Stimulated activated naive CD8-positive, alpha-beta T cell treated with anti-CD3 and anti-CD28 coated beads, Interleukin-15, Interleukin-2, amounts not matched to agents 100 ng/mL and 50 ng/mL, for 24 hours (primary cell): ENCODE measurements at regions not wholly inside any gene's neighbourhood (a gene's known extent, or its start where the extent isn't known, plus 50 kb on each side); places are given as distances from the start of the nearest gene placed in this dataset.
"Not testable (repeated sequence)": the region's sequence is repeated elsewhere in the genome, so short reads cannot be mapped to it uniquely, and the experiment has no call there.

Experiments used
- H3K27ac Mint-ChIP-seq: one replicate; pipeline ENCODE4 v1.8.0; 2021; ENCODE audit warnings: mild to moderate bottlenecking, mixed read lengths
- H3K27me3 Mint-ChIP-seq: one replicate; pipeline ENCODE4 v1.8.0; 2021; ENCODE audit warnings: mixed read lengths
- H3K36me3 Mint-ChIP-seq: one replicate; pipeline ENCODE4 v1.8.0; 2021; ENCODE audit warnings: low read depth, mixed read lengths
- H3K4me1 Mint-ChIP-seq: one replicate; pipeline ENCODE4 v1.8.0; 2021; ENCODE audit warnings: low read depth, mixed read lengths
- H3K4me3 Mint-ChIP-seq: one replicate; pipeline ENCODE4 v1.8.0; 2021; ENCODE audit warnings: mild to moderate bottlenecking, mixed read lengths
- H3K9me3 Mint-ChIP-seq: one replicate; pipeline ENCODE4 v1.8.0; 2021; ENCODE audit warnings: mixed read lengths

- H3K4me3 Mint-ChIP-seq: no peak overlapping the region
- peaks cover 7% of the 10 kb centered on the region for H3K36me3 Mint-ChIP-seq
- H3K4me1 Mint-ChIP-seq: peaks cover 16% of the 10 kb centered on the region
- H3K27ac Mint-ChIP-seq: no peak overlapping the region
- H3K27me3 Mint-ChIP-seq: no peaks in the 10 kb centered on the region
- no peaks in the 10 kb centered on the region for H3K9me3 Mint-ChIP-seq
These were observed 188.4 kb upstream of the PWP1 start for GRCh38 chr12:107497231-107497630.

GRCh38 chr12:107500307-107500706 is 185.3 kb upstream of the PWP1 start:
- H3K36me3 Mint-ChIP-seq: peaks cover 7% of the 10 kb centered on the region
- H3K4me3 Mint-ChIP-seq: no peak overlapping the region
- H3K9me3 Mint-ChIP-seq: peaks cover 3% of the 10 kb centered on the region
- H3K4me1 Mint-ChIP-seq: peaks cover 10% of the 10 kb centered on the region
- H3K27me3 Mint-ChIP-seq: no peaks in the 10 kb centered on the region
- no peak overlapping the region for H3K27ac Mint-ChIP-seq

DNA sequence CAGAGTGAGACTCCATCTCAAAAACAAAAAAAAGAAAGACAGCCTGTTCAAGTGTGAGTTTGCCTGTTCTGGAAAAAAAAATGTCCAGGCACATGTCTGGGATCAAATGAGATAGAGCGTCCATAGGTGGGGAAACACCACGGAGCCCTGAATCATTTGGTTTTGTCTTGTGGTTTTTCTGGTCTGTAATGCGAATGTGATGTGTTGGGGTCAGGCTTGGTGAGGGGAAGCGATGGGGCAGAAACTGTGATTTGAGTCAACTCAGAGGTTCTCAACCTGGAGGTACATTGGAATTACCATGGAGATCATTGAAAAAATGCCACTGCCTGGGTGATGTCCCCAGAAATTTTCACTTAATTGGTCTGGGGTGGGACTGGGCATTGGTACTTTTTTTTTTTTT is 183.9 kb upstream of the PWP1 start:
- Mint-ChIP-seq H3K27me3 (no peaks in the 10 kb centered on the region), H3K36me3 (peaks cover 7% of the 10 kb centered on the region), H3K4me1 (peaks cover 10% of the 10 kb centered on the region), H3K9me3 (peaks cover 8% of the 10 kb centered on the region), H3K4me3 (no peak overlapping the region), H3K27ac (no peak overlapping the region)

- no peak overlapping the region for H3K4me3 Mint-ChIP-seq
- H3K27ac Mint-ChIP-seq: no peak overlapping the region
- no peaks in the 10 kb centered on the region for H3K36me3 Mint-ChIP-seq
- peaks cover 10% of the 10 kb centered on the region for H3K4me1 Mint-ChIP-seq
- H3K9me3 Mint-ChIP-seq: peaks cover 8% of the 10 kb centered on the region
- H3K27me3 Mint-ChIP-seq: no peaks in the 10 kb centered on the region
These were observed 182.3 kb upstream of the PWP1 start for GRCh38 chr12:107503129-107503855.

- Mint-ChIP-seq H3K27ac (no peak overlapping the region), H3K4me1 (peaks cover 10% of the 10 kb centered on the region), H3K4me3 (no peak overlapping the region), H3K27me3 (no peaks in the 10 kb centered on the region), H3K9me3 (peaks cover 8% of the 10 kb centered on the region), H3K36me3 (no peaks in the 10 kb centered on the region)
These were observed 181.4 kb upstream of the PWP1 start for GRCh38 chr12:107503887-107504885.

GRCh38 chr12:107509421-107509820 is 176.2 kb upstream of the PWP1 start:
- H3K36me3 Mint-ChIP-seq: no peaks in the 10 kb centered on the region
- no peak overlapping the region for H3K4me3 Mint-ChIP-seq
- H3K4me1 Mint-ChIP-seq: peaks cover 4% of the 10 kb centered on the region
- no peaks in the 10 kb centered on the region for H3K27me3 Mint-ChIP-seq
- H3K9me3 Mint-ChIP-seq: peaks cover 8% of the 10 kb centered on the region
- H3K27ac Mint-ChIP-seq: no peak overlapping the region

- H3K4me1 Mint-ChIP-seq: peaks cover 6% of the 10 kb centered on the region
- H3K27ac Mint-ChIP-seq: no peak overlapping the region
- H3K36me3 Mint-ChIP-seq: no peaks in the 10 kb centered on the region
- H3K9me3 Mint-ChIP-seq: peaks cover 6% of the 10 kb centered on the region
- no peaks in the 10 kb centered on the region for H3K27me3 Mint-ChIP-seq
- H3K4me3 Mint-ChIP-seq: no peak overlapping the region
These were observed 175.4 kb upstream of the PWP1 start for GRCh38 chr12:107510211-107510610.

DNA sequence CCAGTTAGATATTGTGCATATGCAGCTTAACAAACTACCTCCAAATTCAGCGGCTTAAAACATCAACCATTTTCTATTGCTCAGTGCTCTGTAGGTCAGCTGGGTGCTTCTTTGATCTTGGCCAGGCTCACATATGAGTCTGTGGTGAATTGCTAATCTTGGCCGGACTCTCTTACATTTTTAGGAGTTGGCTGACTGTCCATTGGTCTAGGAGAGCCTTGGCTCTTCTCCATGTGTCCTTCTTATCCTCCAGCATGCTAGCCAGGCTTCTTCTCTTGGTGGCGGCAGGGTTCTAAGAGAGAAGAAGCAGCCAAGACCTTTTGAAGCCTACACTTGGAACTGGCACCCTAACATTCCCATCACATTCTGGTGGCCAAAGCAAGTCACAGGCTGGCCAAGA is 174.3 kb upstream of the PWP1 start:
- Mint-ChIP-seq H3K9me3 (no peaks in the 10 kb centered on the region), H3K4me3 (no peak overlapping the region), H3K27ac (no peak overlapping the region), H3K36me3 (no peaks in the 10 kb centered on the region), H3K27me3 (no peaks in the 10 kb centered on the region), H3K4me1 (peaks cover 13% of the 10 kb centered on the region)

DNA sequence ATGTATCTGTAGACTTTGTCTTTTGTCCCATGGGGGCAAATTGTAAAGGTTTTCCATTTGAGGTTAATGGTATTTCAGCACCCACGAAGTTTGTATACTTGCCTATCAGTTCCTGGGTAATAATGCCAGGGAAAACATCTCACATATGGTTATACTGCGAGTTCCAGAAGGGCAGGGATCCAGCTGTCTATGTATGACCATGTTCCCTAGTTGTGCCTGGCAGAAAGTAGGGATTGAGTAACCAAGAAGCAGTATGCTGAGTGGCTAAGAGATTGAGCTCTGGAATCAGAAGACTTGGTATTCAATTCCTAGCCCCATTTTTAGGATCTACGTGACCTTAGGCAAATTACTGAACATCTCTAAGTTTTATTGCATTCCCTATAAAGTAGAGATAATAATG is 173.2 kb upstream of the PWP1 start:
- no peaks in the 10 kb centered on the region for H3K36me3 Mint-ChIP-seq
- H3K9me3 Mint-ChIP-seq: no peaks in the 10 kb centered on the region
- no peak overlapping the region for H3K27ac Mint-ChIP-seq
- no peak overlapping the region for H3K4me3 Mint-ChIP-seq
- H3K27me3 Mint-ChIP-seq: no peaks in the 10 kb centered on the region
- peaks cover 13% of the 10 kb centered on the region for H3K4me1 Mint-ChIP-seq

- peaks cover 13% of the 10 kb centered on the region for H3K4me1 Mint-ChIP-seq
- H3K27ac Mint-ChIP-seq: no peak overlapping the region
These were observed 172.4 kb upstream of the PWP1 start for GRCh38 chr12:107513184-107513583.

DNA sequence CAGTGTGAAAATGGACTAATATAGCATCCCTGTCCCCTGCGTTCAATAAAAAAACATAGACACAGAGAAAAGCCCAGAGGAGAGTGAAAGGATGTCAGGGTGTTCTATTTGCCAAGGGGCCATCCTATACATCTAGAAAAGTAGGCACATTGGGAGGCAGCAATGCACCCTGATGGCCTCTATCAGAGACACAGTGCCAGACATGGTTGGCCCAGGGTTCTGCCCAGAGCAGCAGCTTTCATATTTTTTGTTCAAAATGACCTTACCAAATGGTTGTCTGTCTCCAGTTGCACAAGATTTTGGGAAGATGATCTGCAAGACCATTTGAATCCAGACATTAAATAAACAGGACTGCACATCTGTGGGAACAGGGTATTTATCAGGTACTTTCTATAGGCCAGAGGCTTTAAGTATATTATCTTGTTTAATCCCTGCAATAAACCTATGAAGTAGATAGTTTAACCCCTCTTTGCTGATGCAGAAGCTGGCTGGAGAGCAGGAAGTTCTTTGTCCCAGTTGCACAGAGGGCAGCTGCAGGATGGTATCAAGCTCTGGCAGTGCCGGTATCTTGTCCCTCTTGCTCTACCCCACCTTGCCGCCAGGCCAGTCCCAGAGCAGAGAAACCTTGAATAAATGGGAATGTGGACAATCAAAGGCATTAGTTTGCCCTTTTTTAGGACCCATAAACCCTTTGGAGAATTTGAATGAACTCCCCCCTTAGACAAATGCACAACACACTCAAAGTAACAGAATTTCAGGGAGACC is 171.8 kb upstream of the PWP1 start:
- no peaks in the 10 kb centered on the region for H3K9me3 Mint-ChIP-seq
- H3K36me3 Mint-ChIP-seq: no peaks in the 10 kb centered on the region
- no peak overlapping the region for H3K27ac Mint-ChIP-seq
- H3K4me1 Mint-ChIP-seq: peaks cover 13% of the 10 kb centered on the region
- no peak overlapping the region for H3K4me3 Mint-ChIP-seq
- no peaks in the 10 kb centered on the region for H3K27me3 Mint-ChIP-seq

More at GRCh38 chr12:107513184-107513583, 172.4 kb upstream of the PWP1 start:
- Mint-ChIP-seq H3K36me3 (no peaks in the 10 kb centered on the region), H3K9me3 (no peaks in the 10 kb centered on the region), H3K4me3 (no peak overlapping the region), H3K27me3 (no peaks in the 10 kb centered on the region)

- H3K9me3 Mint-ChIP-seq: peaks cover 3% of the 10 kb centered on the region
- peaks cover 13% of the 10 kb centered on the region for H3K4me1 Mint-ChIP-seq
- H3K27me3 Mint-ChIP-seq: no peaks in the 10 kb centered on the region
- H3K36me3 Mint-ChIP-seq: peaks cover 6% of the 10 kb centered on the region
- no peak overlapping the region for H3K4me3 Mint-ChIP-seq
- H3K27ac Mint-ChIP-seq: peak overlapping the region; percentile 73
These were observed 170.6 kb upstream of the PWP1 start for GRCh38 chr12:107514887-107515445.

DNA sequence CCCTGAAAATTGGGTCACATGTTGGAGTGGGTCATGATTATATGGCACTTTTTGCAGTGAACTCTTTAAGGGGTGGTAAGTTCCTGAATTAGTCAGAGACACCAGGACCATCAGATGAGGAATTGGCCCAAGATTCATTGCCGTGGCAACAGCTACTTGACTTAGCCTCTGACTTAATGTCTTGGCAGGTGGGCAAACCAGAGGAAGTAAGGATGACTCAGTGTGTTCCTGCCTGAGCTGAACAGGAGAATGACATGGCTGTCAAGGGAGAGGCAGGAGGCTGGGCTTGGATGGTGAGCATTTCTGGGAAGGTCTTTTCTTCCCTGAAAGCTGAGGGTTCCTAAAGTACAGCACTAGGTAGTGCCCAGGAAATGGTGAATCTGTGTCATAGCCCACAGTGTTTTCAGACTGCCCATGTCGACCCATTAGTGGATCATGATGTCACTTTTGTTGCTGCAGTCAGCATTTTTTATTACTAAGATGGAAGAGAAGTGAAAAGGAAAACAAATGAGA is 170.1 kb upstream of the PWP1 start:
- Mint-ChIP-seq H3K27ac (peak overlapping the region; percentile 73), H3K27me3 (no peaks in the 10 kb centered on the region)

GRCh38 chr12:107517816-107518215 is 167.8 kb upstream of the PWP1 start:
- not testable (repeated sequence) for H3K9me3 Mint-ChIP-seq, H3K4me3 Mint-ChIP-seq, H3K27ac Mint-ChIP-seq, H3K27me3 Mint-ChIP-seq
- H3K36me3 Mint-ChIP-seq: peaks cover 27% of the 10 kb centered on the region
- peaks cover 13% of the 10 kb centered on the region for H3K4me1 Mint-ChIP-seq

More for the DNA sequence above, 170.1 kb upstream of the PWP1 start:
- Mint-ChIP-seq H3K36me3 (peaks cover 12% of the 10 kb centered on the region), H3K9me3 (peaks cover 3% of the 10 kb centered on the region), H3K4me3 (peak overlapping the region; percentile 40), H3K4me1 (peaks cover 13% of the 10 kb centered on the region)
